ENCODE measurements at regions not wholly inside any gene's neighbourhood (a gene's known extent, or its start where the extent isn't known, plus 50 kb on each side); places are given as distances from the start of the nearest gene placed in this dataset.

DNA sequence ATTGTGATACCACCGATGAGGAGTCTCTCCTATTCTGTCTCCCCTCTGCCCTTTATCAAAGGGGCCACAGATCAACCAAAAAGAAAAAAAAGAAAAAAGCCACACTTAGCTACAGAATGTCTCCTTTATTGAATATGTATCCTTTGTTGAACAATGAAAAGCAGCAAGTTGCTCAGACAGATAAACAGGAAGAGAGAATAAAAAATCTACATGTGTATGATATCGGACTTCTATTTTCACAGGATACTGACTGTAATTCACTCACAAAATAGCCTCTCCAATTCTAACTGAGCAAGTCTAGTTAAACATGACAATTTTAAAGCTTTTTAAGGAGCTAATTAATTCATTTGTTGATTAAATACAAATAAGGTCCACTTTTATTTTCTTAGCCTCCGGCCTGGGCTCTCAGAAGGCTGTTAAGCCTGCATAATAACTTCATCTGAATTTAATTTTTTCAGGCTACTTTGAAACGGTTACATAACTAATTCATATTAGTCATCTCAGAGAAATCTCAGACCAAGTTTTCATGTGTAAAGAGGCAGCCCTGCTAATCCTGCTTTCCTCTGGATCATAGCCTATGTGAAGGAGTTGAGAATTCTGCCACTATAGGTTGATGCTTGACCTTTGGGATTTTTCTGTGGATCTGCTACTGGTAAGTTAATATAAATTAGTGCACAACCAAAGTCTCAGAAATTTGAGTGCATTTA is 304.1 kb upstream of the NR5A2 start:
- WGBS: 49% methylated on average over 4 of the region's 4 CpGs
- H3K27me3 ChIP-seq: no peaks in the 10 kb centered on the region
- H3K36me3 ChIP-seq: no peaks in the 10 kb centered on the region
- H3K9me3 ChIP-seq: no peaks in the 10 kb centered on the region
- H3K4me3 ChIP-seq: no peak overlapping the region
- H3K4me1 ChIP-seq: no peaks in the 10 kb centered on the region
- no peak for TF ChIP-seq EP300 (IDR thresholded peaks at IDR 0.05)
- TF ChIP-seq POLR2A (IDR thresholded peaks at IDR 0.05): no peak
- TF ChIP-seq POLR2AphosphoS5 (IDR thresholded peaks at IDR 0.05): no peak
- TF ChIP-seq, protein P1, sequence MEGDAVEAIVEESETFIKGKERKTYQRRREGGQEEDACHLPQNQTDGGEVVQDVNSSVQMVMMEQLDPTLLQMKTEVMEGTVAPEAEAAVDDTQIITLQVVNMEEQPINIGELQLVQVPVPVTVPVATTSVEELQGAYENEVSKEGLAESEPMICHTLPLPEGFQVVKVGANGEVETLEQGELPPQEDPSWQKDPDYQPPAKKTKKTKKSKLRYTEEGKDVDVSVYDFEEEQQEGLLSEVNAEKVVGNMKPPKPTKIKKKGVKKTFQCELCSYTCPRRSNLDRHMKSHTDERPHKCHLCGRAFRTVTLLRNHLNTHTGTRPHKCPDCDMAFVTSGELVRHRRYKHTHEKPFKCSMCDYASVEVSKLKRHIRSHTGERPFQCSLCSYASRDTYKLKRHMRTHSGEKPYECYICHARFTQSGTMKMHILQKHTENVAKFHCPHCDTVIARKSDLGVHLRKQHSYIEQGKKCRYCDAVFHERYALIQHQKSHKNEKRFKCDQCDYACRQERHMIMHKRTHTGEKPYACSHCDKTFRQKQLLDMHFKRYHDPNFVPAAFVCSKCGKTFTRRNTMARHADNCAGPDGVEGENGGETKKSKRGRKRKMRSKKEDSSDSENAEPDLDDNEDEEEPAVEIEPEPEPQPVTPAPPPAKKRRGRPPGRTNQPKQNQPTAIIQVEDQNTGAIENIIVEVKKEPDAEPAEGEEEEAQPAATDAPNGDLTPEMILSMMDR (IDR thresholded peaks at IDR 0.05): no peak
- H3K27ac ChIP-seq: no peak overlapping the region
- no peak for DNase-seq (ENCODE audit: low spot score in 2 of 2)

DNA sequence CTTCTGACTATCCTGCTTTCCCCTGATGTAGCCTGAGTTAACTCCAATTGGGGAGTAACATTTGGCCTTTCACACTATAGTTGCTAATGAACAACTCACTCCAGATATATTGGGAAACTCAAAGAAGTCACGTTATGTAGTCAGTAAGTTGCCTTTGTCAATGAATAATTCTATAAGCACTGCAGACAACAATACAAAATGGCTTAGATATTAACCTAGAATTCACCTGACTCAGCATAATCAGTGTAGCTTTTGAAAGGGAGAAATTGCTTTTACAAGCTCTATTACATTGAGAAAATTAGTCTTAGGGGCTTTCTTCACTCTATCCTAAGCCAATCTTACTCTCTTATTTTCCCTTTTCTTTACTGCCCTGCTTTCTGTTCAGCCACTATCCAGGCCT is 303.5 kb upstream of the NR5A2 start:
- Histone ChIP-seq H3K4me1 (no peaks in the 10 kb centered on the region), H3K36me3 (no peaks in the 10 kb centered on the region), H3K27me3 (no peaks in the 10 kb centered on the region), H3K27ac (no peak overlapping the region), H3K9me3 (no peaks in the 10 kb centered on the region), H3K4me3 (no peak overlapping the region)
- no peak for DNase-seq (ENCODE audit: low spot score in 2 of 2)
- WGBS: 76% methylated on average over 1 of the region's 1 CpG
- TF ChIP-seq, protein P1 (IDR thresholded peaks at IDR 0.05): no peak
- TF ChIP-seq POLR2A (IDR thresholded peaks at IDR 0.05): no peak
- TF ChIP-seq EP300 (IDR thresholded peaks at IDR 0.05): no peak
- no peak for TF ChIP-seq POLR2AphosphoS5 (IDR thresholded peaks at IDR 0.05)

DNA sequence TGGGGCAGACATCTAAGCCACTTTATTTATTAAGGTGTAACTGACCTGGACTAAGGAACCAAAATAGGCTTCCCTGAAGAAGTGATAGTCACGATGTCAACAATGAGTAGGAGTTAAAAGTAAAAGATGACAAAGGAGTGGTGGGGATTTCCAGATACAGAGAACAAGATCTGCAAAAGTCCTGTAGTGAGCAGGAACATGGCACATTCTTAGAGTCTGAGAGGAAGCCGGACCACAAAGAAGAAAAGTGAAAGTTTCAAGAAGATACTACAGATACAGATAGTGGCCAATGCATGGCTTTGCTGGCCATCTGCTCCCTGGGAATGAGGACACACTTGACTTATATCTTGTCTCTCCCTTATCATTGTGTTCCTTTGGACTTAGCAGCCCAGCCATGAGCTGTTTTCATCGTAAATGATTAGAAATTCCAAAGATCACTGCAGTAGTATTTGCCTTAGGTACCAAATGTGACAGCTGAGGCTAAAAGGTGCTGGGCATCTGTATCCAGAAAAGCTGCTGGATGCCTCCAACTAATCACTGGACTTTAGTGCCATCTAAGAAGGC is 302.4 kb upstream of the NR5A2 start:
- 80% methylated on average over 3 of the region's 3 CpGs for WGBS
- Histone ChIP-seq H3K27ac (no peak overlapping the region), H3K4me1 (no peaks in the 10 kb centered on the region), H3K36me3 (no peaks in the 10 kb centered on the region), H3K9me3 (no peaks in the 10 kb centered on the region), H3K4me3 (no peak overlapping the region), H3K27me3 (no peaks in the 10 kb centered on the region)
- DNase-seq (ENCODE audit: low spot score in 2 of 2): no peak
- TF ChIP-seq, protein P1 (IDR thresholded peaks at IDR 0.05): no peak
- TF ChIP-seq POLR2A (IDR thresholded peaks at IDR 0.05): no peak
- TF ChIP-seq EP300 (IDR thresholded peaks at IDR 0.05): no peak
- no peak for TF ChIP-seq POLR2AphosphoS5 (IDR thresholded peaks at IDR 0.05)

DNA sequence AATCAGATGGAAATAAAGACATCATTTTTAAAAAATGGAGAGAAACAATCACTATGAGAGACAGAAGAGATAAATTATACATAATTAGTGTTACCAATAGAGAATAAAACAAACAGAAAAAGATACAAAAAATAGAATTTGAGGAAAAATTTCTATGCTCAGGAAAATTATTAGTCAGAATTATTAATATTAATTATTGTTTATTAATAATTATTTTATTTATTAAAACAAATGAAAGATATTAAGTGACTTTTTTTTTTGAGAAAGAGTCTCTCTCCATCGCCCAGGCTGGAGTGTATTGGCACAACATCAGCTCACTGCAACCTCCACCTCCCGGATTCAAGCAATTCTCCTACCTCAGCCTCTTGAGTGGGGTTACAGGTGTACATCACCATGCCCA is 299.8 kb upstream of the NR5A2 start:
- TF ChIP-seq, protein P1 (IDR thresholded peaks at IDR 0.05): no peak
- TF ChIP-seq POLR2A (IDR thresholded peaks at IDR 0.05): no peak
- TF ChIP-seq POLR2AphosphoS5 (IDR thresholded peaks at IDR 0.05): no peak
- no peak for TF ChIP-seq EP300 (IDR thresholded peaks at IDR 0.05)
- Histone ChIP-seq H3K27me3 (no peaks in the 10 kb centered on the region), H3K36me3 (no peaks in the 10 kb centered on the region), H3K4me3 (no peak overlapping the region), H3K9me3 (no peaks in the 10 kb centered on the region), H3K27ac (no peak overlapping the region), H3K4me1 (no peaks in the 10 kb centered on the region)
- no peak for DNase-seq (ENCODE audit: low spot score in 2 of 2)
- 93% methylated on average over 2 of the region's 2 CpGs for WGBS

DNA sequence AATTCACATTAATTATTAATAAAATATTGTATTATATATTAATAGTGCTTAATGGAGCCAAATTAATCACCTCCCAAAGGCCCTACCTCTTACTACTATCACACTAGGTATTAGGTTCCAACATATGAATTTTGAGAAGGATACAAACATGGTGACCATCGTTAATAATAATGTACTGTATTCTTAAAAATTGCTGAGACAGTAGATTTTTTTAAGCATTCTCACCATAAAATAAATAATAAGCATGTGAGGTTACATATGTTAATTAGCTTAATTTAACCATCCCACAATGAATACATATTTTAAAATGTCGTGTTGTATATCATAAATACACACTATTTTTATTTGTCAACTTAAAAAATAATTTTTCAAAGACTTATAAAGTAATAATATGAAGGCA is 299.2 kb upstream of the NR5A2 start:
- Histone ChIP-seq H3K4me3 (no peak overlapping the region), H3K27ac (no peak overlapping the region), H3K27me3 (no peaks in the 10 kb centered on the region), H3K9me3 (no peaks in the 10 kb centered on the region), H3K36me3 (no peaks in the 10 kb centered on the region), H3K4me1 (no peaks in the 10 kb centered on the region)
- no peak for DNase-seq (ENCODE audit: low spot score in 2 of 2)
- 86% methylated on average over 2 of the region's 2 CpGs for WGBS
- no peak for TF ChIP-seq POLR2AphosphoS5 (IDR thresholded peaks at IDR 0.05)
- TF ChIP-seq POLR2A (IDR thresholded peaks at IDR 0.05): no peak
- no peak for TF ChIP-seq EP300 (IDR thresholded peaks at IDR 0.05)
- TF ChIP-seq, protein P1 (IDR thresholded peaks at IDR 0.05): no peak

Data from suprapubic skin (tissue), 4 donors.